ENCODE measurements at regions not wholly inside any gene's neighbourhood (a gene's known extent, or its start where the extent isn't known, plus 50 kb on each side); places are given as distances from the start of the nearest gene placed in this dataset.

- DNase-seq (ENCODE audit: low spot score) = no peak
Observed at GRCh38 chr17:71334048-71334751, 786.6 kb upstream of the SOX9 start.

GRCh38 chr17:71335212-71335611 is 785.6 kb upstream of the SOX9 start:
- no peak for DNase-seq (ENCODE audit: low spot score)

- DNase-seq (ENCODE audit: low spot score) = no peak
Observed at GRCh38 chr17:71337938-71338337, 782.9 kb upstream of the SOX9 start.

GRCh38 chr17:71338396-71338795 is 782.4 kb upstream of the SOX9 start:
- no peak for DNase-seq (ENCODE audit: low spot score)

GRCh38 chr17:71339206-71339605 is 781.6 kb upstream of the SOX9 start:
- DNase-seq (ENCODE audit: low spot score) = no peak

- DNase-seq (ENCODE audit: low spot score) = no peak
Observed at GRCh38 chr17:71342737-71343136, 778.1 kb upstream of the SOX9 start.

GRCh38 chr17:71349908-71350600 is 770.8 kb upstream of the SOX9 start:
- DNase-seq (ENCODE audit: low spot score) = no peak

- DNase-seq (ENCODE audit: low spot score) = no peak
Observed at GRCh38 chr17:71360301-71360700, 760.5 kb upstream of the SOX9 start.

GRCh38 chr17:71361656-71362450 is 759.0 kb upstream of the SOX9 start:
- no peak for DNase-seq (ENCODE audit: low spot score)

GRCh38 chr17:71363661-71364060 is 757.2 kb upstream of the SOX9 start:
- no peak for DNase-seq (ENCODE audit: low spot score)

- no peak for DNase-seq (ENCODE audit: low spot score)
Observed at GRCh38 chr17:71371809-71372208, 749.0 kb upstream of the SOX9 start.

GRCh38 chr17:71375948-71376347 is 744.9 kb upstream of the SOX9 start:
- no peak for DNase-seq (ENCODE audit: low spot score)

GRCh38 chr17:71376933-71377332 is 743.9 kb upstream of the SOX9 start:
- DNase-seq (ENCODE audit: low spot score) = no peak

GRCh38 chr17:71378036-71378435 is 742.8 kb upstream of the SOX9 start:
- DNase-seq (ENCODE audit: low spot score) = no peak

GRCh38 chr17:71378741-71379140 is 742.1 kb upstream of the SOX9 start:
- DNase-seq (ENCODE audit: low spot score) = no peak

- DNase-seq (ENCODE audit: low spot score) = no peak
Observed at GRCh38 chr17:71379512-71379911, 741.3 kb upstream of the SOX9 start.

- no peak for DNase-seq (ENCODE audit: low spot score)
Observed at GRCh38 chr17:71380535-71380934, 740.3 kb upstream of the SOX9 start.

- no peak for DNase-seq (ENCODE audit: low spot score)
Observed at GRCh38 chr17:71380936-71381335, 739.9 kb upstream of the SOX9 start.

GRCh38 chr17:71383091-71383490 is 737.7 kb upstream of the SOX9 start:
- no peak for DNase-seq (ENCODE audit: low spot score)

GRCh38 chr17:71387456-71387855 is 733.4 kb upstream of the SOX9 start:
- DNase-seq (ENCODE audit: low spot score) = no peak

GRCh38 chr17:71392715-71393567 is 727.9 kb upstream of the SOX9 start:
- DNase-seq (ENCODE audit: low spot score) = no peak

GRCh38 chr17:71395901-71396300 is 724.9 kb upstream of the SOX9 start:
- no peak for DNase-seq (ENCODE audit: low spot score)
